GM21529 (cell line): ENCODE measurements at regions not wholly inside any gene's neighbourhood (a gene's known extent, or its start where the extent isn't known, plus 50 kb on each side); places are given as distances from the start of the nearest gene placed in this dataset.
A peak's percentile ranks its signal among the peaks of the same experiment; 100 is the strongest.
"Not testable (repeated sequence)": the region's sequence is repeated elsewhere in the genome, so short reads cannot be mapped to it uniquely, and the experiment has no call there.

Experiments used
- ATAC-seq: cut with Tn5 transposase; IDR thresholded peaks from one replicate; pipeline ENCODE4 v1.9.1; 2021; ENCODE audit not compliant: unreplicated experiment

DNA sequence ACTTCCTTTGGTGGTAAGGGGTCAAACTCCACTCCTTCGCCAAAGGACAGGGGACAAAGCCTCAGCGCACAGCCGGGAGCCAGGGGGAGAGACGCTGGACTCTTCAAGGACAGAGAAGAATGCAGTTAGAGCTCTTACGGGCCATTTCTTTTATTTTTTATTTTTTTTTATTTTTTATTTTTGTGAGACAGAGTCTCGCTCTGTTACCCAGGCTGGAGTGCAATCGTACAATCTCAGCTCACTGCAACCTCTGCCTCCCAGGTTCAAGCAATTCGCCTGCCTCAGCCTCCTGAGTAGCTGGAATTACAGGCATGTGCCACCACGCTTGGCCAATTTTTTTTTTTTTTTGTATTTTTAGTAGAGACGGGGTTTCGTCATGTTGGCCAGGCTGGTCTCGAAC lies 93.2 kb upstream of the RPH3AL start, which contains the start of gene RFLNB:
Gene RFLNB (minus strand): TSS at position 101 of the 400 bp plus-strand sequence.
- ATAC-seq: not testable (repeated sequence)

DNA sequence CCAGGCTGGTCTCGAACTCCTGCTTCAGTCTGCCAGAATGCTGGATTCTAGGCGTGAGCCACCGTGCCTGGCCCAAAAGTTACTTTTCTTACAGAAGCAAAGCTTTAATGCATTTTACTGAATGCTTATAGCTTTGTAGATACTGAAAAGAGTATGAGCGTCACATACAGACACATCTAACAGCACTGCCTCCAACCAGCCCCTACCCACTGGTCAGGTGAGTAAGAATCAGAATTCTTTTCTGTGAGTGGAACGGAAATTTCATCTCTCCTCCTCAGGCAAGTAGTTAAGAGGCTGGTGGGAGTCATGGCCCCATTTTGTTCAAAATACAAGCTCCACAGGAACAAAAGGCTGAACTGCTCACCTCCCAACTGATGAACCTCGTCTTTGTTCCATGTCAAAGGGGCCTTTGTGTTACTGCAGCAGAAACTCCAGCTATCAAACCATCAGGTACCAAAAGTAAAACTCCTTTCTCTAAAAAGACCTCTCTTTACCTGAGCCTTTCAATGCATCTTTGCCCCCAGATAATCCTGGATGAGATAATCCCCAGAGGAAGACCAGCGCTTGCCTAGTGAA lies 92.4 kb upstream of the RPH3AL start:
- no peak for ATAC-seq

DNA sequence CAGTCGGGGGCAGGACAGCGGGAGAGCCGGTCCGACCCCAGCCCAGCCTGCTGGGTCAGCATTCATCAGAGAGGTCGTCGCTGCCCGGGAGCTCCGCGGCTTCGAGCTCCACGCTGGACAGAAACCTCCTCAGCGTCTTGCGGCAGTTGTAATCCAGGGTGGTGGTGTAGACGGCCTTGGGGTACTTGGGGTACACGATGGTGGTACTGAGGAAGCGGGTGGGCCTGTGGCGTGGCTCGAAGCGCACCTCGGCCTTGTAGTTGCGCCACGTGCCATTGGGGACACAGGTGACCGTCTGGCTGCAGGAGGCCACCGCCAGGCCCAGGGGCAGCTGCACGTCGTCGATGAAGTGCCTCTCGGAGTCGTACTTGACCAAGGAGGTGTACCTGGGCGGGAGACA lies 90.5 kb upstream of the RPH3AL start:
- no peak for ATAC-seq

DNA sequence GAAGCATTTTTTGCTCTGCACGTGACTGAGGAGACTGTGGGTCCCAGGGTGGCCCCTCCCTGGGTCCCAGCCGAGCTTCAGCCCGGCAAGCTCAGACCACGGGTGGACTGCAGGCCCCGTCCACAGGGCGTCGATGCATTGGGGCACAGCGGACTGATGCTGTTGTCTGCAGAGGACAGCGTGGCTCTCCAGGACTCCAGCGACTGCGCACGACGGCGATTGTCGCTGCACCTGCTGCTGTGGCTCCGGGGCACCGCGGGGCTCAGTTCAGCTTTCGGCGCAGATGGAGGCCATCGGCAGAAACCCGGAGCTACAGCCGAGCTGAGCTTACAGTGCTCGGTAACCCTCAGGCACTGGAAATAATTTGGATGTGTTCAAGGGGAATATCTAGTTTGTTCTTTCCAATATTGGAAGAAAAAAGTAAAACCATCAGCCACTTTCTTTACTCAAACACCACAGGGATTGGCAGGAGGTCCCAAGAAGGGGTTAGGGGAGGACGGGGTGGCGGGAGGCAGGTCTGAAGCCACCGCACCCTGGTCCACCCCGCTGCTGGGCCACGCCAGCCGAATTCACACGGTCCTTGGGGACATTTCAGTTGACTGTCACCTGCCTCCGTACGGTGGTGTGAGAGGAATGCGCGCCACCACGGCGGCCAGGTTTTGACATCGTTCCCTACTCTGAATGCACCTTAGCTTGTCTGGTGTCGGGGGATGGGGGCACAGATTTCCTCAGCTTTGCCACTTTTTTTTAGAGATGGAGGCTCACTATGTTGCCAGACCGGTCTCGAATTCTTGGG lies 88.7 kb upstream of the RPH3AL start:
- no peak for ATAC-seq

DNA sequence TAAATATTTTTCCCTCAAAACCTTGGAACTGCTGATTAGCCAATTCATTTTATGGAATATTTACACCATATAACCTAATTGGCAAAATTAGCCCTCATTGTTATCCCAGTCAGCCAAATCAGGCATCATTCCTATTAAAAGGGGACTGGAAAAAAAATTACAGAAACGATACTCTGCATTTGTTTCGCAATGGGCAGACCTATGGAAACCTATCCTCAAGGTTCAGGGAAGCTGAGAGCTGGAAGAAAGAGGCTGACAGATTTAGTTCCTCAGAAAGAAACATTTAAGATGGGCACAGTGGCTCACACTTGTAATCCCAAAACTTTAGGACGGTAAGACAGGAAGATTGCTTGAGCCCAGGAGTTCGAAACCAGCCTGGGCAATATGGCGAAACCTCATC lies 85.6 kb upstream of the RPH3AL start:
- no peak for ATAC-seq

DNA sequence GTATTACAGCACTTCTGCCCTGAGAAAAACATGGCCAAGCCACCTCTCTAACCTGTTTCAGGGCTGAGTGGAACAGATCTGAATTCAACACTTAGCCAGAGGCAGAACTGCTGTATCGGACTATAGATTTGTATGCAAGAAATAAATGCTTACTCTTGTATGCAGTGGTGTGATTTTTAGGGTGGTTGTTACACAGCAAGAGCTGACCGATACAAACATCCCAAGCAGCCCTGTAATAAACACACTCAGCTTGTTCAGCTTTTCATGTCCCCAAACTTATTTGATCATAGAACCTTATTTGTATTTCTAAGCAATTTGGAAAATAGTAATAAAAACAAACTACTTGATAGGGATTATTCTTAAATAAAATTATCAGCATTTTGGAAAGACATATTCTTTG lies 84.9 kb upstream of the RPH3AL start:
- no peak for ATAC-seq

DNA sequence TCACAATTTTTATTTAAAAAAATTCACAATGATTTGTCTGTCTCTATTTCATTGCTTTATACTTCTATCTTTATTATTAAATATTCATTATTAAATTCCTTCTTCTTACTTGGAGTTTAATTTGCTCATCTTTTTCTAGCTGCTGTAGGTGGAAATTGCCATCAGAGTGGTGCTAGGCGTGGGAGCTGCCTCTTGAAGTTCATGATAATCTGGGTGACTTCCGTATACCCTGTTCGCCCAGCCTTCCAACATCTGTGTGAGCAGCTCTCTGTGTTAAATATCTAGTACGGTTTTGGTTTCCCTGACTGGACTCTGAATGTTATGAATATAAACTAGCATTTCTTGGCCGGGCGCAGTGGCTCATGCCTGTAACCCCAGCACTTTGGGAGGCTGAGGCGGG lies 84.0 kb upstream of the RPH3AL start:
- no peak for ATAC-seq

DNA sequence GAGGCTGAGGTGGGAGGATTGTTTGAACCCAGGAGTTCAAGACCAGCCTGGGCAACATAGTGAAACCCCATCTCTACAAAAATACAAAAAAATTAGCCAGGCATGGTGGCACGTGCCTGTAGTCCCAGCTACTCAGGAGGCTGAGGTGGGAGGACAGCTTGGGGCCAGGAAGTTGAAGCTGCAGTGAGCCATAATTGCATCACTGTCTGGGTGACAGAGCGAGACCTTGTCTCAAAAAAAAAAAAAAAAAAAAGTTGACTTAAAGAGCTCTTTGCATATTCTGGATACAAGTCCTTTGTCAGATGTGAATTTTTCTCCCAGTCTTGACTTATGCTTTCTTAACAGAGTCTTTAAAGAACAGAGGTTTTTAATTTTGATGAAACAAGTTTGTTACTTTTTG lies 79.9 kb upstream of the RPH3AL start:
- not testable (repeated sequence) for ATAC-seq

DNA sequence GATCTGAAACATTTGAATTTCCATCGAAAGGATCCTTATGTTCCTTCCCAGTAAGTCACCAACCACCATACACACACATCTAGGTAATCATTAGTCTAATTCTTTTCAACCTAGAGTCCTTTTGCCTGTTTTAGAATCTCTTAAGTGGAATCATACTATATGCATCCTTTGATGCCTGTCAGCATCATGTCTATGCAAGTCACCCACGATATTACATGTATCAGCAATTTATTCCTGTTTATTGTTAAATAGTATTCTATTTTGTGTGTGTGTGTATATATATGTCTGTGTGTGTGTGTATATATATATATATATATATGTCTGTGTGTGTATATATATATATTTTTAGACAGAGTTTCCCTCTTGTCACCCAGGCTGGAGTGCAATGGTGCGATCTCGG lies 78.9 kb upstream of the RPH3AL start:
- no peak for ATAC-seq

DNA sequence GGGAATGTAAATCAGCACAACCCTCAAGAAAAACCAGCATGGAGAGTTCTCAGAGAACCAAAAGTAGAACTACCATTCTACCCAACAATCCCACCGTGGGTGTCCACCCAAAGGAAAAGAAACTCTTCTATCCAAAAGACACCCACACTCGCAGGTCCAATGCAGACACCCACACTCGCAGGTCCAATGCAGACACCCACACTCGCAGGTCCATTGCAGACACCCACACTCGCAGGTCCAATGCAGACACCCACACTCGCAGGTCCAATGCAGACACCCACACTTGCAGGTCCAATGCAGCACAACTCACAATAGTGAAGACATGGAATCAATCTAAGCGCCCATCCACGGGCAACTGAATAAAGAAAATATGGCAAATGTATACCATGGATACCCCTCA lies 77.0 kb upstream of the RPH3AL start:
- no peak for ATAC-seq

DNA sequence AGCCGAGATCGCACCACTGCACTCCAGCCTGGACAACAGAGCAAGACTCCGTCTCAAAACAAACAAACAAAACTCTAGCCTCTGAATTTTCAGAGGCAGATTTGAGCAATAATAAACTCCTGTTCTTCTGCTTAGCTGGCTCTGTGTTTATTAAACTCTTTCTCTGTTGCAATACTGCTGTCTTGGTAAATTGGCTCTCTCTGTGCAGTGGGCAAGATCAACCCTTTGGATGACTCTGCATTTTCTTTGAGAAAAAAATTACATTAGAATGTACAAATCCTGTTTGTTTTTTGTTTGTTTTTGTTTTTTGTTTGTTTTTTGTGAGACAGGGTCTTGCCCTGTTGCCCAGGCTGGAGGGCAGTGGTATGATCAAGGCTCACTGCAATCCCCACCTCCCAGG lies 75.8 kb upstream of the RPH3AL start:
- no peak for ATAC-seq

DNA sequence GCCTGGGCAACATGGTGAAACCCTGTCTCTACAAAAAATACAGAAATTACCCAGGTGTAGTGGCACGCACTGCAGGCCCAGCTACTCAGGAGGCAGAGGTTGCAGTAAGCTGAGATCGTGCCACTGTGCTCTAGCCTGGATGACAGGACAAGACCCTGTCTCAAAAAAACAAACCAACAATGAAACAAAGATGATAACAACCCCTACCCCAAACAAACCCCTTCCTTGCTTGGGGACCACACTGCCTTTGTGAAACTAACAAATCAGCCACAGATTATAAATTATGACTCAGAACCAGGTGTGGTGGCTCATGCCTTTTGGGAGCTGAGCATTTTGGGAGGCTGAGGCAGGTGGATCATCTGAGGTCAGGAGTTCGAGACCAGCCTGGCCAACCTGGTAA lies 75.3 kb upstream of the RPH3AL start:
- no peak for ATAC-seq

DNA sequence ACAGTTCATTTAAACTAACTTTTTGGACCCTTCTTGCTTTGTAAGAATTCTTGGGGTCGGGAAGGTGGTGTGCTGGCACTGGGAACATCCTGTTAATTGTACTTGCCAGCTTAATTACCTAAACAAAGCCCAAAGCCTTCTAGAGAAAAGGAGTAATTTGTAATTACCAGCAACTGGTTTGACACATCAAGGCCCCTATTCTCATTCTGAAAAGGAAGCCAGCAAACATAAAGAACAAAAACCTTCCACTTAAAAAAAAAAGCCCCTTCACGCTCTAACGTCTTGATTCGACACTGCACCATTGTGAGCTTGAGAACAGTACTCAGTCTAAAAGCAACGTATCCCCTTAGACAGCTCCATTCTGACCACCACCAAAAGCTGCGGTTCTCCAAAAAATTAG lies 74.7 kb upstream of the RPH3AL start:
- ATAC-seq: no peak

DNA sequence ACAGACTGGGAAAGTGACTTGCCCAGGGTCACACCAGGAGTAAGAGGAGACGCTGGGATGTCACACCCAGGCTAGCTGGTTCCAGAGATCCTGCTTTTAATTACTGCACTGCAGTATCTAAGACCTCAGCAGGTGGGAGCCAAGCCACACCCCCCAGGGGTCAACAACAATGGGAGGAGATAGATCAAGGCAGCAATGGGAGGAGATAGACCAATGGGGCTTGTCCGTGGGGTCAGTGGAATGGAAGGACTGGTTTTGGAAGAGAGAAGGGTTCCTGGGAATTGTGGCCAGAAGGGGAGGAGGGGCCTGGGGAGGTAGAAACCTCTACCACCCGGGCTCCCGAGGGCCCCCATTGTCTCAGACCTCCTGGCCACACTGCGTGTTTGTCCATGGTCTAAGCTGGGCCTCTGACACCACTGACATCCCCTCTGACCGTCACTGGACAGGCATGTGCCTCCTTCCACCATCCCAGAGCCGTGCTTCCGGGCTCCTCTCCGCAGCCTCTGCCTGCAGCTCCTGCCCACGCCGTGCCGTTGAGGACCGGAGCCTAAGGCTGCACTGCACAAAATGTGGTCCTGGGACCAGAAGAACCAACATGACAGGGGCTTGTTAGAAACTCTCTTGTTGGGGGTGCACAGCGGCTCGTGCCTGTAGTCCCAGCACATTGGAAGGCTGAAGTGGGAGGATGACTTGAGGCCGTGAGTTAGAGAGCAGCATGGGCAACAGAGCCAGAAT lies 69.8 kb upstream of the RPH3AL start:
- no peak for ATAC-seq

DNA sequence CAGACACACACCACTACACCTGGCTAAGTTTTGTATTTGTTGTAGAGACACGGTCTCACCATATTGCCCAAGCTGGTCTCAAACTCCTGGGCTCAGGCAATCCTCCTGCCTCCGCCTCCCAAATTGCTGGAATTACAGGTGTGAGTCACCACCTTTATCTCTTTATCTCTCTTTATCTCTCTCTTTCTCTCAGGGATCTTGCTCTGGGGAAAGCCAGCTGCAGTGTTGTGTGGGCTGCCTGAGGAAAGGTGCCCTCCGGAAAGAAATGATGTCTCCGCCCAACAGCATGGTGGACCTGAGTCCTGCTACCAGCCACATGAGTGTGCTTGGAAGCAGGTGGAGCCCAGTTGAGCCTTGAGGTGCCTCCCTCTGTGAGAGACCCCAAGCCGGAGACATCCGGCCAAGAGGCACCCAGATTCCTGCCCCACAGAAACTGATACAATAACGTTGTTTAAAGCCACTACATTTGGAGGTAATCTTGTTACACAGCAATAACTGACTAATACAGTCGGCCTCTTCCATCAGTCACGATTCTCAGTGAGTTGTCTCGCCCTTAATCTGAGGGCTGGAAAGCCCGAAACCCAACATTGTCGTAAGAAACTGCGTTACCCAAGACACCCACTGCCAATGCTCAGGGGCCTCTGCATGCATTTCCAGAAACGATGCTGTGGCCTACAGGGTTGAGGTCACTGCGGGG lies 68.0 kb upstream of the RPH3AL start:
- no peak for ATAC-seq

DNA sequence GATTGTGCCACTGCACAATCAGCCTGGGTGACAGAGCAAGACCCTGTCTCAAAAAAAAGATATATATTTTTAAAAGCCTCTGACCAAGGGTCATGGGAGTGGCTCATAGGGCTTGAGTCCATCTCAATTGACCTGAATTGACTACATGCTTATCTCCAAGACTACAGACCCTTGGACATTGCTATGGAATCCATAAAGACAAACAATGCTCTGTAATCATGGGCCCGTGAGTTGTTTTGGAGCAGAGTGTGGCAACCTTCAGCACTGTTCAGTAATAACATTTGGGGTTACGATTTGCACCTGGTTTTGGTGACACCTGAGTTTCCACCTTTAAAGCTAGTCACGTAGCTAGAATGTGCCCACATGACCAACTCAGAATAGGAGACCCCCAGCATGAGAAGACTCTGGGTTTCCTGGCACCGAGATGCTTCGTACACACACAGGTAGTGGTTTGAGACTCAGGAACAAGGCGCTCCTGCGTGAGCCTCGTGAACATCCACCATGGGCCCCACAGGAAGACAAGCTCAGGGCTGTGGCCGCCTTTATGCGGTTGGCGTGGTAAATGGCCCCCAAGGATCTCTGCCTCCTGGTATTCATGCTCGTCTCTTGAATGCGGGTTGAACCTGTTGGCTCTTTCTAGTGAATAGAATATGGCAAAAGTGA lies 66.6 kb upstream of the RPH3AL start:
- no peak for ATAC-seq

DNA sequence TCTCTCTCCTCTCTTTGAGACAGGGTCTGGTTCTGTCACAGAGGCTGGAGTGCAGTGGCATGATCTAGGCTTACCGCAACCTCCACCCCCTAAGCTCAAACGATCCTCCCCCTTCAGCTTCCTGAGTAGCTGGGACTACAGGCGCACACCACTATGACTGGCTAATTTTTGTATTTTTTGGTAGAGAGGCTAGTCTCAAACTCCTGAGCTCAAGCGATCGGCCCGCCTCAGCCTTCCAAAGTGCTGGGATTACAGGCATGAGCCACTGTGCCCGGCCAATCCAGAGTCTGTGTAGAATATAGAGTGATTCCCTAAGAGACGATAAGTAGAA lies 65.8 kb upstream of the RPH3AL start:
- ATAC-seq: no peak

DNA sequence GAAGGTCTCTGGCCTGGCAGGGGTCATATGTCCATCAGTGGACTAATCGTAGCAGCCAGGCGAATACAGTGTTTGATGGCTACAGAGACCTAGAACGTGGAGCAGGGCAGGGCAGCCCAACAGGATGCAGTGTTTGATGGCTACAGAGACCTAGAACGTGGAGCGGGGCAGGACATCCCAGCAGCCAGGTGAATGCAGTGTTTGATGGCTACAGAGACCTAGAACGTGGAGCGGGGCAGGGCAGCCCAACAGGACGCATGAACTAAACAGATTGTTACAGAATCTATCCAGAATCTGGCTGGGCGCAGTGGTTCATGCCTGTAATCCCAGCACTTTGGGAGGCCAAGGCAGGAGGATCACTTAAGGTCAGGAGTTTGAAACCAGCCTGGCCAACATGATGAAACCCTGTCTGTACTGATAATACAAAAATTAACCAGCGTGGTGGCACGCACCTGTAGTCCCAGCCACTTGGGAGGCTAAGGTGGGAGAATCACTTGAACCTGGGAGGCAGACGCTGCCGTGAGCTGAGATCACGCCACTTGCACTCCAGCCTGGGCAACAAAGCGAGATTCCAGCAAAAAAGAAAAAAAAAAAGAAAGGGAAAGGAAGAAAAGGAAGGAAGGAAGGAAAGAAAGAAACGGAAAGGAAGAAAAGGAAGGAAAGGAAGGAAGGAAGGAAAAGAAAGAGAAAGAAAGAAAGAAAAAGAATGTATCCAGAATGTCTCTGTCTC lies 65.2 kb upstream of the RPH3AL start:
- ATAC-seq: no peak

DNA sequence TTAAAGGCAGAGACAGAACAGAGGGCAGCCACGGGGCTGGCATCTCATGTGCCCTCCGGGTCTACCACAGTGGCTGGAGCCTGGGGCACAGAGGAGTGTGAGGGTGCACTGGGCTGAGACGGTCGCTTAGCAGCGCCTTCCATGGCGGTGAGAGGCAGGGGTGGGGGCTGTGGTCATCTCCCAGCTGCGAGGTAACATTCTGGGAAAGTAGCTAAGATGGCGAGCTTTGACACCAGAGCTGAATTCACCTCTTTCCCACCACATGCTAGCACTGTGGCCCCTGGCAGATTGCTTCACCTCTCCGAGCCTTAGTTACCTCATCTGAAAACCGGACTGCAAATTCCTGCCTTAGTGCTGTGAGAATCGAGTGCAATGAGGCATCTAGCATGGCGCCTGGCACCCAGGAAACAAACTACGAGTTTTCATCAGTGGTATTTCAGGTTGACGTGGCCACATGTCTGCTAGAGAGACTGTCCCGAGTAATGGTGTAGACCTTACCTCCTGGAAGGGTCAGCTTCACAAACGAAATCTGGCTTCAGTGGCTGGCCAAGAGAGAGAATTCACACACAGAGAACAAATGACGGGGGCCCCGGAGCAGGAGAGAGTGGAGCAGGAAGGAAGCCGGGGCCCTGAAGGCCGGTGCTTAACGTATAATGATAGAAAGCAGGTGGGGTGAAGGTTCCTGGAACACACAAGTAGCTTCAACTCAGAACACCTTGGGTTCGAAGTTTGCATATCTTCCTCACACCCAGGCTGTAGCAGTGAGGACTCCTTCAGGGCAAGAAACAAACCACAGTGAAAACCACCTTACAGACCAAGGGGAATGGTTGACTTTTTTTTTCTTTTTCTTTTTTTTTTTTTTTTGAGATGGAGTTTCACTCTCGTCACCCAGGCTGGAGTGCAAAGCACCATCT lies 63.9 kb upstream of the RPH3AL start:
- ATAC-seq: peak; percentile 67
